Hepatocyte (in vitro differentiated cells): ENCODE measurements at regions not wholly inside any gene's neighbourhood (a gene's known extent, or its start where the extent isn't known, plus 50 kb on each side); places are given as distances from the start of the nearest gene placed in this dataset.

Source experiments
- CTCF ChIP-seq: fragments of 200-600 bp; sonication (generic); IDR thresholded peaks from 2 replicates; pipeline ENCODE4 v1.5.1; 2016; ENCODE audit warnings: antibody characterized with exemption, mild to moderate bottlenecking; ENCODE audit not compliant: poor library complexity
- EZH2 ChIP-seq: fragments of 200-600 bp; sonication (generic); IDR thresholded peaks from 2 replicates; pipeline ENCODE4 v1.6.1; 2016; ENCODE audit warnings: antibody characterized with exemption, mild to moderate bottlenecking, borderline replicate concordance
- EZH2phosphoT487 ChIP-seq: fragments of 200-600 bp; sonication (generic); IDR thresholded peaks from one replicate; pipeline ENCODE4 v1.6.1; 2018; ENCODE audit warnings: antibody characterized with exemption, mild to moderate bottlenecking, low read depth, moderate library complexity; ENCODE audit not compliant: unreplicated experiment, severe bottlenecking

GRCh38 chr12:89873745-89874144 is 165.1 kb upstream of the ATP2B1 start:
- TF ChIP-seq CTCF (no peak), EZH2 (no peak), EZH2phosphoT487 (no peak)
